Dermis blood vessel endothelial cell (primary cell): ENCODE measurements at regions not wholly inside any gene's neighbourhood (a gene's known extent, or its start where the extent isn't known, plus 50 kb on each side); places are given as distances from the start of the nearest gene placed in this dataset.

Source experiments
- DNase-seq: peaks from one replicate; pipeline ENCODE4 v3.0.0; 2010

DNA sequence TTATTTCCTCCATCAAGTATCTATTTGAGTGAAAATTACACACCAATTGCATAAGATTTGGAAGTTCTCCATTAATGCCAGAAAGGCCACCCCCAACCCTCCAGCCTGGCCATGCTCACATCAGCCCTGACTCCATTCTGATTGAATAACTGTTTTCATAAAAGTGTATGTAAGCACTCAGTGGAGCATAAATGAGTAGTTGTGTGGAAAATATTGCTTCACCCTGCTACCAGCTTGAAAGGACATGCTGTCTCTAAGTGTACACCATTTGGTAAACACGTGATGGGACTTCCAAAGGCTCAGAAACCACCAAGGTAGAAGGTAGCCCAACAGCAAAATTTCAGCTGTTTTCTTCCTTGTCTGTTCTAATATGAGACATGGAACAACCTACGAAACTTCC, 393.8 kb downstream of the ZNF385D start:
- DNase-seq = no peak

DNA sequence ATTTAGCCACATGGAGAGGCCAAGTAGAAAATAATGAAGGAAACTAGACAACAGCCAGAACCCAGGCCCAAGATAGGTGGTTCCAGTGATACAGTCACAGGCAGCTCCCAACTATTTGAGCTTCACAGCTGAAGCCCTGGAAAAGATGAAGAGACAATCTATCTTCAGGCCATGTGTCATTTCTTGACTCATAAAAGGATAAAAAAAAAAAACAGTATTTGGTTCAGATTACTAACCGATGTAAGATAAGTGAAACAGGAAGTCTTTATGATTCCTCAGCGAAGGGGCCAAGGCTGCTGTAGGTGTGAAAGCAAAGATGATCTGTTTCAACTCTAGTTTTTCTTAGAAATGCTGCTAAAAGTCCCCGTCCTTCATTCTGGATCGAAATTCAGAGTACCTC, 394.6 kb downstream of the ZNF385D start:
- no peak for DNase-seq

DNA sequence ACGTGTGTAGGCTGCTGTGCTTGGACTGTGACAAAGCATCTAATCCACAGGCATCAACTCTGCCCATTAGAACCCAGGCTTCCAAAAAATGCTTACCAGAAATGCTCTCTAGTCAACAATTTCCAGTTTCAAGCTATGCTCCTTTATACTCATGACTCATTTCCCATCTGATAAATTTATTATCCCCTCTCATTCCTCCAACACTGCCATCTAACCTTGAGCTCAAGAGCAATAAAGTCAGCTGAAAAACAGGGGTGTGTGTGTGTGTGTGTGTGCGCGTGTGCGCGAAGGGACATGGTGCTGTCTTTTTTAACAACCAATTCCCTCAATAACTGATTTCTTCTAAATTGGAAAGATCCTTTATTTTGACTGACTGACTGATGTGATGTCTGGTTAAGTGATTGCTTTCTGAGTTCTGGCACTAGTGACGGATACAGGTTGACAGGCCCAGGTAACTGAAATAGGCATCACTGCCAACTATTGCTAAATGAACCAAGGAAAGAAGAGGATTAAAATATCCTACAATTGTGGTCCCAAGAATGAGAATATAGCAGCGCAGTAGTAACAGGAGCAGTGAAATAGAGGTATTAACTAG, 405.5 kb downstream of the ZNF385D start:
- DNase-seq = no peak

DNA sequence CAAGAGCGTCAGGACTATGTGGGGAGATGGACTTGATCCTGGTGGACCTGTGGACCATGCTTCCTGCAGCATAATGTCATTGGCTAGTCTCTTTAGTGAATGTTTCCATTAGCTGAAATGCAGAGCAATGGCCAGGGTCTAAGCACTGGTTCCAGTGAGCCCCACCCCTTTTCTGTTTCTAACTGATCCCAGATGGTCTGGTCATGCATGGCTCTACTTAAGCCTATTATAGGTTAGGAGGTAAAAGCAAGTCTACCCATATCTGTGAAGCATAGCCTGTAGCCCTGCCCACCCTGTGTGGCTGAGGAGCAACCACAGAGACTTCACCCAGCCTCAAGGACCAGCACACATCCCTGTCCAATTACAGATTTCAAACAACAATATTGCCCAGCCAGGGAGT, 419.2 kb downstream of the ZNF385D start:
- DNase-seq = no peak

DNA sequence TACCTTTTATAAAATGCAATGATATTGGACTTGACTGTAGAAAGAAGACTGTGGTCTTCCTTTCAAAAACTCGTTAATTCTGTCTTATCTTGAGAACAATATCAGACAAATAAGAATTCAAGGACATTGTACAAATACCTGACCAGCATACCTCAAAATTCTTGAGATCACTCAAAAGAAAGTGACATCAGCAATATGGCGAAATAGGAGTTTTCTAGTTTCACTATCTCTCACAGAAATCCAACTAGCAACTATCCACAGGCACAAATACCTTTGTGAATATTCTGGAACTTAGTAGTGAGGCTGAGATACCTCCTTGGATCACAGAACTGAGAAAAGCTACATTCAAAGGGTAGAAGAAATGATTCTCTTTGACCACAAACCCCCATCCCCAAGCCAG, 419.7 kb downstream of the ZNF385D start:
- DNase-seq = no peak

DNA sequence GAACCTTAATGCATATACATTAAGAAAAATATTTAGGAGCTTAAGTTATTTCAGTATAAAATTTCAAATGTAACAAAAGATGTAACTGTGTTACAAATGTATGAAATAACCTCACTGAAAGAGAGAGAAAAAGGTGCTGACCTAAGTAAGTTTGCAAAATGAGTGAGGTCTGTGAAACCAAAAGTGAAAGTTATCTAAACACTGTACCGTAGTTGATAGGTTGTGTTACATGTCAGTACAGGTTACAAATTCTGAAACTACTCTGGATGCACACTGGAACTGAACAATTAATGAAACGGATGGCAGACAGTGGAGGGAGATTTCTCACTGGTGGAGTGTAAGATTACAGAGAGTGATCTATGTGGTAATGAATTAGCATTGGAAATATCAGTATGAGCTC, 420.7 kb downstream of the ZNF385D start:
- no peak for DNase-seq

DNA sequence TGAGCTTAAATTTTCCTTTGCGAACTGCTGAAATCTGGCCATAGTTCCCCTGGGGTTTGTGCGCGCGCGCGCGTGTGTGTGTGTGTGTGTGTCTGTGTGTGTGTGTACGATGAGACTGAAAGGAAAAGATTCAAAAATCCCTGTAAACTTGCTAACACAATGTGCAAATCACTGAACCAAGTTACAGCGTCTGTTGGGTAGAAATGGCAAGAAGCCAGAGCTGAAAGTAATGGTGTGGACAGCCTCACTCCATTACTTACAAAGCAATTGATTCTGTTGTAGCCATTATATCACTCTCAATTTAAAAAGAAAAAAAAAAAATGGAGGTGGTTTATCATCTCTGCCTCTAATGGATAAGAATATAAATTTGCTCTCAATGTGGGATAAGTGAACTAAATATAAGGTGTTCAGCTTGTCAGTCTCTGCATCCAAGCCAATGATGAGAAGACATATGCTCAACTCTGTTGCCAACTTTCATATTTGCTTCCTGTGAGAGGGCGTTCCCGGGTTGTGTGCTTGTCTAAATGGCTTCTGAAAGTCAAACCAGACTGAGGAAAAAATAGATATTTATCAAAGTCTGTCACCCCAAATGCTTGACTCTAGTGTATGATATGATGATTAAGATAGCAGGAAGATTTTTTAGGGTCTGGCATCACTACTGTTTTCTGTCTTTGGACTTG, 422.2 kb downstream of the ZNF385D start:
- DNase-seq = no peak

DNA sequence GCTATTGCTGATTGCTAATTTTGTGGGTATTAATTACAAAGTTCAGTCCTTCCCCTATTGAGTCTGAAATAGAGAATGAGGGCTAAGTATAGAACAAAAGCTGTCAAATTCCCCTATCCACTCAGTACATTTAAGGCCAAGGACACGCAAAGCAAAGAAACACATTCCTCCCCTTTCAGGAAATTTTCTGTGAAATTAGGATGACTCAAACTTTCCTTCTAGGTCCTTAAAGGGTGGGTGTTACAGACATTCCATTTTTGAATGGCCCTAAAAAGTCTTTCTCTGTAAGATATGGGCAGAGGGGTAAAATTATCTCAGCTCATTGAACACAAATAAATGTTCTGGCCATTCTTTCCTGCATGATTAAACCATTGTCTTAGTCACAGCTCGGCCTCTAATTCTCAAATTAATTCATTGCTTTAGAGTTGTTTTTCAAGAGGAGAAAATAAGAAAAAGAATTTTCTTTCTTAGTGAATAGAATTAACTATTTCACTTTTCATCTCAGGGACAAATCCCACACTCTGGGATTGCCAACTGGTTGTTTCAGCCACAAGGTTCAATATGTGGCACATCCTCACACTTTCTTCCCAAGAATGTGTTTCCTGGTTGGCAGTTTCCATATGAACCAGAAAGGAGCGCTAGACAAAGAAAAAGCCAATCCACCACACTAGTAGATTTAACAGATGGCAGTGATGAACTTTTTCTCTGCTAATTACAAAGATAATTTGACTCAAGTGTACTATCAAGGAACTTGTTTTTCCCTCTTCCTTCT, 424.1 kb downstream of the ZNF385D start:
- no peak for DNase-seq

DNA sequence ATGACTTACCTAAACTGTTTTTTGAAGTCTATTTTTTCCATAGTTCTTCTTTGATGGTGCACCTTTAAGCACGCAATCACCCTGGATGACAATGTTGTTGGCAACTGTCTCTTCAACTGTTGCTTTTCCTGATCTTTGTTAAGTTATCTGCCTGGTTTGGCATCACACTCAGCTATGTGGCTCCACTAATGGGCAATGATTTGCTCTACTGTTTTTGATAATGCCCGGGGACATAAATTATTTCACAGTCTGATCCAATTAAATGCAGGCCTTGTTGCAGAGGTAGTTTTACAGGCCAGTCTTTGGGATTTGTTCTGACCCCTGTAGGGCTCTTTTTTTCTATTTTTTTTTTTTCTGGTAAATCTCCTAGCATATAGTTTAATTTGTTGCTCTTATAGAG, 436.3 kb downstream of the ZNF385D start:
- DNase-seq = no peak

DNA sequence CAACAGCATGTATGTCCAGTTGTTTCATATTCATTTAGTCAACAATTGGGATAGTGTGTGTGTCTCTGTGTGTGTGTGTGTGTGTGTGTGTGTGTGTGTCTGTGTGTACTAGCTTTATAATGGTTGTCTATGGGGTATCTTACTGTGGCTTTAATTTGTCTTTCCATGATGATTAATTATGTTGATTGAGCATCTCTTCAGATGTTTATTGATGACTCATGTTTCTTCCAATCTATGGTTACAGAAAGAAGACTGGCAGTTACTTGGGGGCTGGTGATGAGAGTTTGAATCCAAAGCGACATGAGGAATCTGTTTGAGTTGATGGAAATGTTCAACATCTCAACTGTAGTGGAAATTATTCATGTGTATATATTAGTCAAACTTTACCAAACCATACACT, 440.1 kb downstream of the ZNF385D start:
- DNase-seq = no peak

DNA sequence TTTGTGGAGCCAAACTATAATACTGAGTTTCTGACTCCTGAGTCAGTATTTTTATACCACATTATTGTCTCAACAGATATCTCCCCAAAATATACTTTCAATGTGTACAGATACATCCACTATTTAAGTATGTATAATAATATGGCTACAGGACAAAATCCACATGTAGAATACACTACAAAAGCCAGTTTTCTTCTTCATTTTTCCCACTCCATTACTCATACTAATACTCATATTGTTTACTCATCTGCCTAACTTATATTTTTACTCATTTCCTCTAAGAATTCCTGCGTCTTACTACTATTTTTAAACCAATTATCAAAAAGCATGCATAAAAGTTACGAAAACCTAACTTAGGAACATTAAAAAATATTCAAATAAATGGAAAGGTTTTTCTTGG, 440.8 kb downstream of the ZNF385D start:
- no peak for DNase-seq

DNA sequence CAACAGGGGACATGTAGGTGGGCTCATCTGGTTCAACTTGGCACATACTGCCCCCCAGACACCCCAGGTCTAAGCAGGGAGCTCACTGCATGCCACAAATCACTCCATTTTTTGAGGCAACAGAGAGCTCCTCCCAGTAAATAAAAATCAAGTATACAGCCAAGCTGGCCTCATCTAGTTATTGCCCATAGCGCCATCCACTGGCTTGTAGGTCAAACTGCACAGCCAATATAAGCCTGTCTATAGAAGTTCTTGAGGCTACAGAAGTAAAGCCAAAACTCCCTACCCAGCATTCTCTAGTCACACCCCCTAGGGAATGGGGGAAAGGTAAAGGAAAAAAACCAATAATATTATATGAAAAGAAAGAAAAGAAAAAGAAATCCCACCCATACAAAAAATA, 453.7 kb downstream of the ZNF385D start:
- no peak for DNase-seq

DNA sequence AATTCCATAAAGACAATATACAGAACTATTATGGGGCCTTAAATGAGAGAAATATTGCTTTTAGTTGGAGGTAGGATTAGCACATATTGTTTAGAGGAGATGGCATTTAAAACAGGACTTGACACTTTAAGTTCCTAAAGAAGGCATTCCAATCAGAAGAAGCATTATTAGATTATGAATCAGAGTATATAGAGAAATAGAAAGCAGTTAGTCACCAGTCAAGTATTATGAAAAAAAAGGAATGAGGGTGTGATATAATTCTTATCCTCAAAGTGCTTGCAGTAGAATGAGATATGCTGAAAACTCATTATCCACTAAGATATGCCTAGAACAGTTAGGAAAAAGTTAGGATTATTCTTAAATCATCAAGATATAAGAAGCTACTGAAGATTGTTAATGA, 456.2 kb downstream of the ZNF385D start:
- DNase-seq = no peak

DNA sequence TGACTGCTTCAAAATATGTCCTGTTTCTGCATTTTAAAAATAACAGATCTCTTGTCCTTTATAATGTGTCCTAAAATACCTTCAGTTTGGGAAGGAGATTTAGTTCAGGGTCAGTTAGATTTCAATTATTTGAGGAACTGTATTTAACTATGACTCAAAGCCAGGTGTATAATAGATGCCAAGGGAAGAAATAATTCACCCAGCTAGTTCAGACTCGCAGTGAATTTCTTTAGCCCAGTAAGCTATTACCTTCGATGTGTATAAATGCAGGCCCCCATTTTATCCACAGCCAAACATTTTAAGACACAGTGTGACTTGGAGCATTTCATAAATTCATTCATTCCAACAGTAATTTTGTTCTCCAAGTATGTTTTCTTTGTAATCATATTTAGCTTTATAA, 458.0 kb downstream of the ZNF385D start:
- no peak for DNase-seq

DNA sequence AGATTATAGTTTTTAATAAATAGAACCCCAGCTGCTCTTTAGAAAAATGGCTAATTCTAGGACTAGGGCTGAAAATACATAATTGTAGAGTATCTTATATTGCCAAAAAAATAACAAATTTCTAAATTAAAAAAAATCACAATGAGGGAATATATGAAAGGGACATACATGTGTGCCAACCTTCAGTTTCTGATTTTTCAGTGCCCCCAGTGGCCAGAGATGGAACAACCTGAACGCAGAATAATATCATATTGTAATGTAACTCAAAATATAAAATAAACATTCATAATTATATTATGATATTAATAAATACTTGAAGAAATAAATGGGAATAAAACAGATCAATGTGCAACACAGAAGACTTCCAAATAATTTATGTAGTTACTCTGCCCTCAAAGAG, 460.5 kb downstream of the ZNF385D start:
- no peak for DNase-seq

DNA sequence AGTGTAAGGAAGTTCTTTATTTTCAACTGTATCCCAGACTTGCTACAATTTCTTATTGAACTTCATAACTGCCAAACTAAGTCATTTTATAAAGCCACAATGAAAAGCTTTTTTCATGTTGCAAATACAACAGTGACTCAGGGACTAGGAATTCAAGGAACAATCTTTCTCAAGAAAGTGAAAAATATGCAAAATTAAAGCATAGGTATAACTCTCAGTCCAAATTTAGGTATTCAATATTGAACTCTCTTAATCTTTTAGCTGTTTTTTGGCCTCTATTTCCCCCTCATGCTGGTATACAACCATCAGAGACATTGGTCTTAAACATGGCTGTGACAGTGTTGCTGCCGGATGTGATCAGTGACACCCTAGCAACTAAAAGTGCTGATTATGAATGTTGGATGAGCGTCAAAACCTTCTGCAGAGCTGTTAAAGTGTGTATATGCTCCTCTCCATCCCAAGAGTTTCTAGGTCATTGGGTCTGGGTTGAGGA, 476.9 kb downstream of the ZNF385D start:
- no peak for DNase-seq

DNA sequence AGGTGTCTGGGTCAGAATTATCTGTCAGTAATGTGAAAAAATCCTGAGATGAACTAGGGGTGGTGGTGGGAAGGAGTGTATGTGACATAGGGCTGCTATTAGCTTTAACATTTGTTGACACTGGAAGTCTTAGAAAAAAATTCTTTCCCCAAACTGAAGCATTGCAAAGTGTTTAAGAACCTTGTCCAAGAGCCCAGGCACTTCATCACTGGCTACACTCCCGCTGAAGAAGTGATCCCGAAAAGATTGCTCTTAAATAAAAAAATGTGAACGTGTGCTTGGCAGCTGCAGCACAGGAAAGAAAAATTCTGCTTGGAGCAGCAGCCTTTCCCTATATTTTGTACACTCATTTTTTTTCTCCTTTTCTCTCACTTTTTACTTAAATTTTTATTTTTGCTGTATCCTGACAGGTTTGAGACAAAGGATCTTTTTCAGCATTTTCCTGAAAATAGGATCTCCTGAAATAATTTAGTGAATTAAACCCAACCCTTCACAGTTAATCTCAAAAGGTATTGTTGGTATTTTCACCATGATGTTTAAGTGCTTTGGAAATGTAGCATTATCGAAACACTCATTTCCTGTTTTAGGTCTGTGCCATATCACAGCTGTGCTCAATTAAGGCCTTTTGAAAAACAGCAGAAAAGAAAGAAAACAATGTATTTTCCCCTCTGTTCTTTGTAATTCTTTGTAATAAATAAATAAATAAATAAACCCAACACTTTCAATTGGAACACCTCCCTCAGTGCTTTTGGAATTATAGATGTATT, 477.6 kb downstream of the ZNF385D start:
- no peak for DNase-seq

DNA sequence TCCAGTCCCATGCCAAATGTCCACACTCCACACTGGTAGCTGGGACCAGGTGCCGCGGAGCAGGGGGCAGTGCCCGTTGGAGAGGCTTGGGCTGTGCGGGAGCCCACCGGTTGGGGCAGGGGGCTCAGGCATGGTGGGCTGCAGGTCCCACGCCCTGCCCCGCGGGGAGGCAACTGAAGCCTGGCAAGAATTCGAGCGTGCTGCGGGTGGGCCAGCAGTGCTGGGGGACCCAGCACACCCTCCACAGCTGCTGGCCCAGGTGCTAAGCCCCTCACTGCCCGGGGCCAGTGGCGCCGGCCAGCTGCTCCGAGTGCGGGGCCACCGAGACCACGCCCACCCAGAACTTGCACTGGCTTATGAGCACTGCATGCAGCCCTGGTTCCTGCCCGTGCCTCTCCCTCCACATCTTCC, 479.4 kb downstream of the ZNF385D start:
- DNase-seq = no peak

DNA sequence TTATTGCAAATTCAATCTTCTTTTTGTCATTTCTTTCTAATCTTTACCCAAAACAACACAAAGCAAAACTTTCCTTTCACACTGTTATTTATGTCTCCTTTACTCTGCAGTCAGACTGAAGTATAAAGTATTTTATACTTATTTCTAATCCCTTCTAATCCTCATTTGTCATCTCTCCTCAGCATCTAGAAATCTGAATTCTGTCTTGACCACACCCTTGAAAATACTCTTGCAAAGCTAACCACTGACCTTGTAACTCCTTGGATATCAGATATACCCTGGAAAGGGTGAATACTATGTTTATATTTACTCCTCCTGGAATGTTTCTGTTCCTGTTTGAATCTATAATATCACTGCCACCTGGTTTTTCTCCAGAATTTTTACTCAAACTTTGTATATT, 481.1 kb downstream of the ZNF385D start:
- no peak for DNase-seq

DNA sequence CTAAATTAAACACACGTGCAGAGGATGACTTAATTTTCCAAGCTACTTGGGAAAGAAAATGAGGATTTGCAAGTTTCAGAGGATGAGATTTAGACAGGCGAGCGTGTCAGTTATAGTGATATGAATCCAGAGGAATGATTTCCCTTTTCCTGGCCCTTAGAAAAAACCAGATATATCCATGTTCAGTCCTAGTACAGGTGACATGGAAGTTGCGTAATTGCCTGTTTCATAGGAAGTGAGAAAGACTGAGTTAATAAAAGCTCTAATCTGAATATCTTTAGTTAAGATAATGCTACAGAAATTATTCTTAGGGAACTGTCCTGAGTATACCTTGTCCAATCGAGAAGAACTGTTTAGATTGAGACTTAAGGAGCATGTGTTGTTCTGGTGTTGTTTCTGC, 490.5 kb downstream of the ZNF385D start:
- DNase-seq = no peak

DNA sequence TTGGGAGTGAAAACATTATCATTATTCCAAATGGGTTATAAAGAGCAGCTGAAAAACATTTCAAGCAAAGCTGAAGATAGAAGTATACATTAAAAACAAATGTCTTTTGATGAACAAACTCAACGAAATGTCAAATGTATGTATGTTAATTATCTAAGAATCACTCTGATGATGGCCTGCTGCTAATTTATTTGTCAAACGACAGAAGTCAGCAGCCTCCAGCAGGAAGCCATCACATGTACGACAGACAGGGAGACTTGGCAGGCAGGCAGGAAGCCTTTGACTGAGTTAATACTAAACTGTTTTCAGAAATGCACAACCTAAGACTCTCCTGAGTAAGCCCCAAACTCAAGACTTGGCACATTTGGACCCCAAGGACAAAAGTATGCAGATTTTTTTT, 491.1 kb downstream of the ZNF385D start:
- no peak for DNase-seq

DNA sequence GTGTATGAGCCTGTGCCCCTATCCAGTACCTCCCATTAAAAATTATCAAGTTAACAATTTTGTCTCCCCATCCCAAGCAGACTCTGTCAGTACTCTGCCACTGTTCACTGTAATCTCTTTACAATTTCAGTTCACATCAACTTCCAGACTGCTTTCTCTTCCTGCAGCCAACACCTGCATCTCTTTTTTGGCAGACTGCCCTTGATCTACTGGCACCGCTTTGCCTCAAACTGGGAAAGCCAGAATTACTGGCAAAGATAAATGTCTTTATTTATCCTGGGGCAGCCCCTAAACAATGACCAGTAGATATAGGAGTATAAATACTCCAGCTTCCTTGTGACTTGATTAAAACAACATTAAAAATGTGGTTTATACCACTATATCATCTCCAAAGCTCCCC, 494.1 kb downstream of the ZNF385D start:
- DNase-seq = no peak

DNA sequence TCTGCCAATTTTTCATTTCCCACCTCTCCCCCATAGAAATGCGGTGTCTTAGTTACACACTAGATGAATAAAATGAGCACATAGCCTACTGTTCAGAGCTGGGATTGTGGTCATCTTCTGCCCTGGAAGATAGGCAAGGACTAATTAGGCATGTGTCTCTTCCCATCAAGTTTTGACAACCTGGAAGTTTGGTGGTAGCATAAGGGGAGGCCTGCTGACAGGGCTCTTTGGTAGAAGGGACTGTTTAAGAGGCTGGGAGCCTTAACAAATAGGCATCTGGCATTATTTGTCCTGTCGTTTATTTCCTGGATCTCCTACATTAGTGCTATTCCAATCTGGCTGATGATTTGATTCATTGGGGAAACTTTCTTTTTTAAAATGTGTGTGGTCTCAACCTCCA, 512.3 kb downstream of the ZNF385D start:
- DNase-seq = no peak
